GM12801 (cell line): ENCODE measurements at regions not wholly inside any gene's neighbourhood (a gene's known extent, or its start where the extent isn't known, plus 50 kb on each side); places are given as distances from the start of the nearest gene placed in this dataset.

Experiments used
- TF ChIP-seq, protein P1 (sequence below): IDR thresholded peaks from one replicate; pipeline ENCODE4 v1.5.1; 2011; ENCODE audit warnings: control low read depth; ENCODE audit not compliant: insufficient read length; ENCODE audit errors: extremely low read depth

DNA sequence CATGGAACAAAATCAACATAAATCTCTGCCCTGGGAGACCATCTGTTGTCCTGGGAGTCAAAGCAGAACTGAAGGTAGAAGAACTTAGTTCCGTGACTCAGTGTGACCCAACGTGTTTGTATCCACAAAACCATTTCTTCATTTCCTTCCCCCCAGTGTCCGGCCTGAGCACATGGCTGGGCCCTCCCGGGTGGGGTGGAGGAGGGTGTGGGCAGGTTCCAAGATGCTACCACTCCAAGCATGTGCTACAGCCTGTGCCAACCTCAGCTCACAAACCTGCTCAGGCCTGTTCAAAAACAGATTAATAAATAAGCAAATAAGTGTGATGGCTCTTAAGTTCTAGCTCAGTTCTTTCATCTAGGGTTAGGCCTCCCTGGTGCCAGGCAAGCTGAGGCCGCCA lies 55.3 kb downstream of the SHANK2 start:
- TF ChIP-seq, protein P1, sequence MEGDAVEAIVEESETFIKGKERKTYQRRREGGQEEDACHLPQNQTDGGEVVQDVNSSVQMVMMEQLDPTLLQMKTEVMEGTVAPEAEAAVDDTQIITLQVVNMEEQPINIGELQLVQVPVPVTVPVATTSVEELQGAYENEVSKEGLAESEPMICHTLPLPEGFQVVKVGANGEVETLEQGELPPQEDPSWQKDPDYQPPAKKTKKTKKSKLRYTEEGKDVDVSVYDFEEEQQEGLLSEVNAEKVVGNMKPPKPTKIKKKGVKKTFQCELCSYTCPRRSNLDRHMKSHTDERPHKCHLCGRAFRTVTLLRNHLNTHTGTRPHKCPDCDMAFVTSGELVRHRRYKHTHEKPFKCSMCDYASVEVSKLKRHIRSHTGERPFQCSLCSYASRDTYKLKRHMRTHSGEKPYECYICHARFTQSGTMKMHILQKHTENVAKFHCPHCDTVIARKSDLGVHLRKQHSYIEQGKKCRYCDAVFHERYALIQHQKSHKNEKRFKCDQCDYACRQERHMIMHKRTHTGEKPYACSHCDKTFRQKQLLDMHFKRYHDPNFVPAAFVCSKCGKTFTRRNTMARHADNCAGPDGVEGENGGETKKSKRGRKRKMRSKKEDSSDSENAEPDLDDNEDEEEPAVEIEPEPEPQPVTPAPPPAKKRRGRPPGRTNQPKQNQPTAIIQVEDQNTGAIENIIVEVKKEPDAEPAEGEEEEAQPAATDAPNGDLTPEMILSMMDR: no peak

DNA sequence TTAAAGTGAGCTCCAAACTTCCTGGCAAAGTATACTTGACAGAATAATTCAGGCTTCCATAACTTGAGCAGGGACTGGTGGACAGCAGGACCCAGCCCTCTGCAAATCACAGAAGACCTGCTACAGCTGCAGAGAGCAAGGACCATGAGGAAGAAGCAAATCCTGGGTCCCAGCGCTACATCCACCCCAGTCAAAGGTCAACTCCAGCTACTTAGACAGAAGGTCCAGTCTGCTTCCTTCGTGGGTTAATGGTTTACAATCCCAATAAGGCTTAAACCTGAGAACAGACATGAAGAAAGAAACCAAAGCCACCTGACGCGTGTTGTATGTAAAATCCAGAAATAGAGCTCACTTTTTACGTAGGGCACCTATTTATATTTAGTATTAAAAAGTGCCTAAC lies 57.7 kb downstream of the SHANK2 start:
- TF ChIP-seq, protein P1: no peak

DNA sequence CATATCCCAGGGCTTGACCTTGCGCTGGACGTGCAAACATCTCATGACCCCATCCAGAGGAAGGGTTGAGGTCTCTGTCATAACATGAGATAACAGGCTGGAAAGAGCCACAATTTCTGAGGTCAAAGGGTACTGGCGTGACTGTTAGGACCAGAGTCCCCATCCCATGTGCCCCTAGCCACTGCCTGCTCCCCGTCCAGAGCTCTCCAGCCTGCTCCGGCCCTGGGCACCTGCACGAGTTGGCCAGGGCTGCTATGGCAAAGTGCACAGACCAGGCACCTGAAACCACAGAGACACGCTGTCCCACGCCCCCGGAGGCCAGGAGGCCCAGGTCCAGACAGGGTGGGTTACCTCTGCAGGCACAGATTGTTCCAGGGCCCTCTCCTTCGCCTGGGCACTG lies 58.9 kb downstream of the SHANK2 start:
- TF ChIP-seq, protein P1: no peak

DNA sequence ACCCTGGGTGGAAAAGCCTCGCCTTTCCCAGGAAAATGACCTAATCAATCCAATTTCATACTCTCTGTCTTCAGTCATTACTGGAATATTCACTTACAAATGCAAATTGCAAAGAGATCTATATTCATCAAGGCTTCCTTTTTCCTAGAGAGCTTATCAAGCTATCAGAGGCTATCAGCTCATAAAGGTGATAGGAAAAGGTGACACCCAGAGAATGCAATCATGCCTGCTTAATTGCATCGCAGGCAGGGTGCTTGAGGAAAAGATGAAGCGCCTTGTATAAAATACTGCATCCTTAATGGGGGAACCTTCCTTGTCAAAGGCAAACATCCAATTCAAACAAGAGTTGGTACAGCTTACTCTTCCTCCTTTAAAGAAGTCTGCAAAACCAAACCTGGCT lies 59.7 kb downstream of the SHANK2 start:
- TF ChIP-seq, protein P1: no peak

DNA sequence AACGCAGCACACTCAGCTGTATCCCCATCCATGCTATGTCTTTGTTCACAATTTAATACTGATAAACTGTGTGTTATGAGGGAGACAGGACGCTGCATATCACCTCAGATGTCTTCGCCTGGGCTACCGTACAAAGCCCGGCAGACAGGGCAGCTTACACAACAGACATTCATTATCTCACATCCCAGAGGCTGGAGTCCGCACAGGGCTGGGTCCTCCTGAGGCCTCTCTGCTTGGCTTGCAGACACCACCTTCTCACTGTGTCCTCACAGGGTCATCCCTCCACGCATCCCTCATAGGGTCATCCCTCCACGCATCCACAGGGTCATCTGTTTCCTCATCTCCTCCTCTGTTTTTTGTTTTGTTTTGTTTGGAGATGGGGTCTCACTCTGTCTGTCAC lies 61.2 kb downstream of the SHANK2 start:
- TF ChIP-seq, protein P1: no peak

DNA sequence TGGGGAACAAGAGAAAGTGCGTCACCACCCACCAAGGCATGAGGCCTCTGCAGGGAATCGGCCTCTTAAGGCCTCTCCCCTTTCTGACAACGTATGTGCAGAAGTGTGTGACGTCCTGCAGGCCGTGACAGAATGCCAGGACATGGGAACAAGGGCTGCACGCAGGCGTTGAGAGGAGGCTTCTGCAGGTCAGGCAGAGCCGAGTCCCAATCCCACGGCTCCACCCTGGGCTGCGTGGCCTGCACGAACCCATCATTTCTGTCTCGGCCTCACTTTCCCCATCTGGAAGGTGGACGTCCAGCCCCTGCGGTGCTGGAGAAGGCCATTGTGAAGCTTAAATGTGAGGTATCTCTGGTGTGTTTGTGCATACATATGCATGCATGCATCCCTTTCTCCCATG lies 61.8 kb downstream of the SHANK2 start:
- TF ChIP-seq, protein P1: no peak

DNA sequence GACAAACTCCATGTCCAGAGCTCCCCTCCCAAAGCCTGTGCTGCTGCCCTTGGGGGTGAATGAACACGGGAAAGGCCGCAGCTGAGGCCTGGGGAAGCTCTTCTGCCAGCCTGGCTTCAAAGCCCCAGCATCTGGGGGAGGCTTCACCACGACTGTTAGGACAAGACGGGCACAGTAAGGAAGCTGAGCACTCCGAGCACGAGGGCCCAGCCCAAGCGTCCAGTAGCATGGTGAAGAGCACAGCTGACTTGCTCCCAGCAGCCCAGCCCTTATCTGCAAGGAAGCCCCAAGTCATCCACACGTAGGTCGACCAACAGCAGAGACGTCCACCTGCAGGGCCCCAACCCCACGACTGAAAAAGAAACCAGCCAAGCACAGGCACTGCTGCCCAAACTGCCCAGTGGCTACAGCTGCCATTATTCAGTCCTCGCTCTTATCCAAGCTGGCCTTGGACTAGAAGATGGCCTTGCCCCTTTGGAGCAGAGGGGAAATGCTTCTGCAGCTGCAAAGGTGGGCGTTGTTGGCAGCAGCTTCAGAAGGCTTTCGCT lies 62.5 kb downstream of the SHANK2 start:
- TF ChIP-seq, protein P1: no peak
